ENCODE measurements at regions not wholly inside any gene's neighbourhood (a gene's known extent, or its start where the extent isn't known, plus 50 kb on each side); places are given as distances from the start of the nearest gene placed in this dataset.

DNA sequence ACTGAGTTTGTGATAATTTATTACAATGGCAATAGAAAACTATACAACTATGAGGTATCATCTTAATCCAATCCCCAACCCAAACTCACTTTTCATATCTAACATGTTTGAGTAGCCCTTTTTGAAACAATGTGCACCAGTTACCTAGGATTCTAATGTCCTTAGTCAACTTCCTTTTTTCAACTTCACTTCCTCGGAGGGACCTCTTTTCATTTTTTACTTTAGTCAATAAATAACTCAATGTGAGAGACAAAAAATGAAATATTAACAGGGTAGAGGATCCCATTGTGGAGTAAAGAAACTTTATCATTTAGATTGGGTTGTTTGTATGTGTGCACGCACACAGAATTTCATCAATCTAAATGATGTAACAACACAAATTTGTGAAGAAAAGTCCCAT lies 193.6 kb upstream of the LRRC3B start:
- TF ChIP-seq, protein P1, sequence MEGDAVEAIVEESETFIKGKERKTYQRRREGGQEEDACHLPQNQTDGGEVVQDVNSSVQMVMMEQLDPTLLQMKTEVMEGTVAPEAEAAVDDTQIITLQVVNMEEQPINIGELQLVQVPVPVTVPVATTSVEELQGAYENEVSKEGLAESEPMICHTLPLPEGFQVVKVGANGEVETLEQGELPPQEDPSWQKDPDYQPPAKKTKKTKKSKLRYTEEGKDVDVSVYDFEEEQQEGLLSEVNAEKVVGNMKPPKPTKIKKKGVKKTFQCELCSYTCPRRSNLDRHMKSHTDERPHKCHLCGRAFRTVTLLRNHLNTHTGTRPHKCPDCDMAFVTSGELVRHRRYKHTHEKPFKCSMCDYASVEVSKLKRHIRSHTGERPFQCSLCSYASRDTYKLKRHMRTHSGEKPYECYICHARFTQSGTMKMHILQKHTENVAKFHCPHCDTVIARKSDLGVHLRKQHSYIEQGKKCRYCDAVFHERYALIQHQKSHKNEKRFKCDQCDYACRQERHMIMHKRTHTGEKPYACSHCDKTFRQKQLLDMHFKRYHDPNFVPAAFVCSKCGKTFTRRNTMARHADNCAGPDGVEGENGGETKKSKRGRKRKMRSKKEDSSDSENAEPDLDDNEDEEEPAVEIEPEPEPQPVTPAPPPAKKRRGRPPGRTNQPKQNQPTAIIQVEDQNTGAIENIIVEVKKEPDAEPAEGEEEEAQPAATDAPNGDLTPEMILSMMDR (IDR thresholded peaks at IDR 0.05), result no peak
- TF ChIP-seq POLR2A (IDR thresholded peaks at IDR 0.05), result no peak
